ENCODE measurements at regions not wholly inside any gene's neighbourhood (a gene's known extent, or its start where the extent isn't known, plus 50 kb on each side); places are given as distances from the start of the nearest gene placed in this dataset.
A peak's percentile ranks its signal among the peaks of the same experiment; 100 is the strongest.

DNA sequence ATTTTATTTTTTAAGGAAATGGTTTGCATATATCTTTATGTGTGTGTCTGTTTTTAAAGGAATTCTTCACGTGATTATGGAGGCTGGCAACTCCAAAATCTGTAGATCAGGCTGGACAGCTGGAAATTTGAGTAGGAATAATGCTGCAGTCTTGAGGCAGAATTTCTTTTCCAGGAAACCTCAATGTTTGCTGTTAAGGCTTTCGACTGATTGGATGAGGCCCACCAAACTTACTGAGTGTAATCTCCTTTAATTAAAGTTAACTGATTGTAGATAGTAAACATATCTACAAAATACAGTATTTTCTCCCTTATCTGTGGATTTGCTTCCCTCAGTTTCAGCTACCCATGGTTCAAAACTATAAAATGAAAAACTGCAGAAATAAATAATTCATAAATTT lies 883.1 kb downstream of the TTLL7 start:
- no peak for DNase-seq

DNA sequence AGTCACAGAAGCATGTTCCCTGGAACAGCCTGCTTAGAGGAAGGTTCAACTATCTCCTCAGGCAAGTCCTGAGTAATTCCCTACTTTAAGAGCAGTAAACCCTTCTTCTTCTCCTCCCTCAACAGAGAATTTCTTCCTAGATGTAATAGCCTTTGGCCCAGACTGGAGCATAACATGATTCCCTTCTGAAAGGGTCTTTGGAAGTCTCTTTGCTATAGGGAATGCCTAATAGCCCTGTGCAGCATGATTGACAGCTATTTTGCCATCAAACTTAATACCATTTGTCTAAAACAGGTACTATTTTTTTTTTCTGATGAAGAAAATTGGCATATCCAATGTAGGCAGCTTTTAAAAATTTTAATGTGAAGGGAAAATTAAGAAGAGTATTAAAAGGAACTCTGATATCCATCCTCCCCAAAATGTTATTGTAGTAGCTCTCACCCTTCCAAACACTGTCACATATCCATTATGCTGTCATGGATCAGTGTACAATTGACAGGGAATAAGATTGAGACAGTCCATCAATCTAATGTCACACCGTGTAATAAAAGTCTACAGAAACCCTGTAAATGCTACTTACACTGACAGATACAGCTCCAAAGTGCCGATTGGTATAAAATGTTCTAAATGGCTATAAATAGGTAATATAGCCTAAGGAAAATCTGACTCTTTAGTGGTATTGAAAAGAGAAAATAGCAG lies 884.6 kb downstream of the TTLL7 start:
- no peak for DNase-seq

GRCh38 chr1:83113652-83114051 lies 885.3 kb downstream of the TTLL7 start:
- no peak for DNase-seq

GRCh38 chr1:83112248-83112885 lies 886.6 kb downstream of the TTLL7 start:
- DNase-seq = no peak

- DNase-seq = no peak
Measured at GRCh38 chr1:83110156-83110555, 888.8 kb downstream of the TTLL7 start.

- DNase-seq = no peak
Measured at GRCh38 chr1:83109692-83110091, 889.2 kb downstream of the TTLL7 start.

DNA sequence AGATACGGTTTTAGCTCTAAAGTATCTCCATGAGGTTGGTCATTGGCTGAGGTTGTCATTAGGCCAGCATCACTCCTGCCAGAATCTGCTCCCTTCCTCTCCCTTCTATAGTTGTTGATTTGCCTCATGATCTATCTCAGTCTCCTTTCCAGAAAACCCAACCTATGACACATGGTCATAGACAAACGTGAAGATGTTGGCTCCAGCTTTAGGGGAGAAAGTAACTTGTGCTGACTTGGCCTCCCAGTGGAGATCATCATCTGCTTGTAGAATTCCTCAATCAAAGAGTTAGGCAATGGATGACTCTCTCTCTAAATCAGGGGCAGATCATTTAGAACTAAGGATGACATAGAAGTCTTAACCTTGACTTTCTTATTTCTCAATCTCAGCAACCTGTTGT lies 894.4 kb downstream of the TTLL7 start:
- DNase-seq = peak in 1 of 3 donors; percentile 16

DNA sequence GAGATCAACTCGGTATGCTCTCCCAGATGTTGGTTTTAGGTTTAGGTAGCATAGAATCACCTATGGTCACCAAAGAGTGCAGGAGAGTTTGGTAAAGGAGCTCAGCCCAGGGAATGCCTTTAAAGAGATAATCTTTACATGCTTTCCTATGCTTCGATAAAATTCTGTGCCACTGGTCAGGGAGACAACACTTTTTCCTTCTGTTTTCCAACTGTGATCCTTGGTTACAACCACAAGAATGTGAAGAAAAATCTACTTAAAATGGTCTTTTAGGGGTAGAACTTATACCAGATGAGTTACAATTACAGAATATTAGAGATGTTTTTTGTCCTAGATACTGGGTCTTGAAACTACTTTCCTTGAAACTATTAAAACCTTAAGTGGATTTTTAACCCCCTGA lies 895.6 kb downstream of the TTLL7 start:
- DNase-seq = no peak

DNA sequence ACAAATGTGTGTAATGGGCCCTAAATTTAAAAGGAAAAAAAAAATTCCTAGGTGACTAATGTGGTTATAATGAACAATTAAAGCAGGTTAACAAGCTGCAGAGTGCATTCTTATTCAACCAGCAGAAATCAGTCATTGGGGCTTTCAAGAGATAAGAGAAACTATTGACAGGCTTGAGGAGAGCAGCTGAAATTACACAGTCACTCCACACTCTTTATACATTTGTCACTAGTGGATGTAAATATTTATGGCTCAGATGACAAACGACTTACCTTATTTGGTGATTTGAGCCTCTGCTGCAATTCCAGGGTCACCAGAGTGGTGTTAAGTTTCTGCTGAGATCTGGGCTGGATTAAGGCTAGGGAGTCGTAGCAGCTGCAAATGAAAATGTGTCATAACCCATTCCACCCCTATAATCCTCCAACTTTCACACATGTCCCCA lies 896.3 kb downstream of the TTLL7 start:
- DNase-seq = peak in 1 of 3 donors; percentile 8

- DNase-seq = no peak
Measured at GRCh38 chr1:83101406-83101805, 897.5 kb downstream of the TTLL7 start.

DNA sequence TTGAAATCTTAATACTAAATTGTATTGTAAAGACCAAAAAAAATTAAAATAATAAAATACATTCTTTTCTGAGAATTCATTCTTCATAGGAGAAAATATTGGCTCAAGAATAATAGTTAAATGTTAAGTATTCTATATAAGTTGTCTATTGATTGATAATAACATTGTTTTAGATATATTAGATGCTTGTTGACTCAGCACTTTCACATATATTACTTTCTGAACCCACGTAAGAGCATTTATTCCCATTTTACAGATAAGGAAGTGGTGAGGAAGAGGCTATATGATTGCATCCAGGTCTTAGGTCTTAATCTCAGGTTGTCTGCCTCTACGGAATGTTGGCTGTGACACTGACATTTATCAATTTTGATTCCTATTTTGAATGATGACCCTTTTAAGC lies 898.8 kb downstream of the TTLL7 start:
- DNase-seq = no peak

GRCh38 chr1:83098791-83099190 lies 900.1 kb downstream of the TTLL7 start:
- no peak for DNase-seq

GRCh38 chr1:83098131-83098530 lies 900.8 kb downstream of the TTLL7 start:
- DNase-seq = no peak

- DNase-seq = no peak
Measured at GRCh38 chr1:83097715-83098114, 901.2 kb downstream of the TTLL7 start.

DNA sequence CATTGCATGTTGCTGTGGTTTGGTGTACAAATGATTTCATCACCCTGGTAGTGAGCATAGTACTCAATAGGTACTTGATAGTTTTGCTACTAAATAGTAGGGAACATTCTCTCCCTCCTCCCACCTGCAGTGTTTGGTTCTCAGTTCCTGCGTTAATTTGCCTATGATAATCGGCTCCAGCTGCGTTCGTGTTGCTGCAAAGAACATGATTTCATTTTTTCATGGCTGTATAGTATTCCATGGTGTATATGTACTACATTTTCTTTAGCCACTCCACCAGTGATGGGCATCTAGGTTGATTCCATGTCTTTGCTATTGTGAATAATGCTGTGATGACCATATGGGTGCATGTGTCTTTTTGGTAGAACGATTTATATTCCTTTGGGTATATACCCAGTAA lies 903.4 kb downstream of the TTLL7 start:
- no peak for DNase-seq

GRCh38 chr1:83090195-83090594 lies 908.7 kb downstream of the TTLL7 start:
- no peak for DNase-seq

- no peak for DNase-seq
Measured at GRCh38 chr1:83087851-83088250, 911.1 kb downstream of the TTLL7 start.

DNA sequence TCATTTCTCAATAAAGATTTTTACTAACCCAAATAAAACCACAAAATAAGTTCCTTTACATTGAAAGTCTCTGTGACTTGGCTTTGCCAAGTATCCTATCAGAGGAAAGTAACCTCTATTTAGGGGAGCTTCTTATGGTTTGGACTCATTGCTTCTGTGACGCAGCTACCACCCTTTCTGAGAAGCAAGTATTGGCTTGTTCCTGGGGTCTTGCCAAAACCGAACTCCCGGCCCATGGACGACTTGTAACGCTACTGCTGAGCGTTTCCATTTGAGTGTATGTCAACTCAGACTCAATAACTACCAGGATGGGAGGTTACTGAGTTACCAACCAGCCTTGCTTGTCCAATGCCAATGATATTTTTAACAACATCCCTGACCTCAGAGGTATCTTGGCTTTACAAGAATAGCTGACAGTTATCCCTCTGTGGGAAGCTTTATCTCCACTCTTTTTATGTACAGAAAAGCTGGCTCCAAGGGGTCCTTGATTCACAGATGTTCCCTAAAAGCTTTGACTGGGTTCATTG lies 911.9 kb downstream of the TTLL7 start:
- no peak for DNase-seq

- no peak for DNase-seq
Measured at GRCh38 chr1:83086346-83086745, 912.6 kb downstream of the TTLL7 start.

DNA sequence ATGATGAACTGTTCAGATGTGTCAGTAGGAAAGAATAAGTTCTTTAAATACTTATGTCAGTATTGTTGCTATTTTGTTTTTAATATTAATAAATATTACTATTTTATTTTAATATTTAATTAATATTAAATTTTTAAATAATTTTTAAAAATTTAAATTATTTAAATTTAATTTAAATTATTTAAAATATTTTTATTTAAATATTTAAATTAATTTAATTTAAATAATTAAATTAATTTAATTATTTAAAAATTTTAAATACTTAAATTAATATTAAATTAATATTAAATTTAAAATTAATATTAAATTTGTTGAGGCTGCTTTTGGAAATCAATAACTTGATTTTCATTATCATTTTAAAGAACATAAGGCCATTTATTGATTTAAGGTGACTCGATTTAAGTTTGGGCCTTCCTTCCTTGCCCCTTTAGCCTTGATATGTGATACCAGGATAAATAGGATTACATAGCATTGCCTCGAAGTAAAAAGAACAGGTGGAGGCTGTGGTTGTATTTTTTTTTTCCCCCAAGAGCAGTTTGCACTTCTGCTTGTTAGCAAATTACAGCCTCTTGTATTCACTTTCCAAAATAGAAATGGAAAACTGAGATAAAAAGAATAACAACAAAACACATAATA lies 915.2 kb downstream of the TTLL7 start:
- no peak for DNase-seq

- DNase-seq = no peak
Measured at GRCh38 chr1:83077411-83077810, 921.5 kb downstream of the TTLL7 start.

DNA sequence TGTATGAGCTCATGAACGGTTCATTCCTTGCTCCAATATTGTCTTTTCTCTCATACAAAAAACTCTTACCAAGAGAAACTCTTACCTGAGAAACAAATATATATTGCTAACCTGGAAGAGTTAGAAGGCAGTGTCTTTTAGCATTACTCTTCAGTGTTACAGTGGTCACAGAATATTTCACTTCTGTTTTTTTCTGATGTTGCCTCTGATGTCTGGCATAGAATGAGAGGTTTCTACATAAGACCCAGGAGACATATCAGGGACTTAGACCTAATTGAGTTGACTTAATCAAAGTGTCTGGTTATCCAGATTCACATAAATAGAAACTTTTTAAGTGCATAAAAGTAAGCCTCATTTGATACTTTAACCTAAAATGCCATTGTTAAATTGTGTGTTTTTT lies 923.8 kb downstream of the TTLL7 start:
- no peak for DNase-seq

GRCh38 chr1:83067954-83068353 lies 931.0 kb downstream of the TTLL7 start:
- DNase-seq = no peak

Measured in suppressor macrophage treated with lipopolysaccharide for 1 hour (primary cell).